ENCODE measurements at regions not wholly inside any gene's neighbourhood (a gene's known extent, or its start where the extent isn't known, plus 50 kb on each side); places are given as distances from the start of the nearest gene placed in this dataset.

- TF ChIP-seq EZH2 (IDR thresholded peaks at IDR 0.05; ENCODE audit: borderline replicate concordance, low read depth, low read length, severe bottlenecking) (no peak), GATA2 (IDR thresholded peaks at IDR 0.05; ENCODE audit: insufficient read depth, insufficient read length, low read depth, low read length) (no peak)
Observed at GRCh38 chr5:167895899-167896659, 395.4 kb upstream of the WWC1 start.

Measured in endothelial cell of umbilical vein (primary cell).